HG03139 (cell line): ENCODE measurements at regions not wholly inside any gene's neighbourhood (a gene's known extent, or its start where the extent isn't known, plus 50 kb on each side); places are given as distances from the start of the nearest gene placed in this dataset.

ENCODE experiments used
- ATAC-seq: cut with Tn5 transposase; IDR thresholded peaks from one replicate; pipeline ENCODE4 v1.9.1; 2021; ENCODE audit not compliant: unreplicated experiment

- no peak for ATAC-seq
Observed at GRCh38 chr14:101040538-101041442, 137.3 kb upstream of the RTL1 start.

- ATAC-seq = no peak
Observed at GRCh38 chr14:101043891-101044290, 140.4 kb upstream of the RTL1 start.

- no peak for ATAC-seq
Observed at GRCh38 chr14:101044741-101045140, 141.2 kb upstream of the RTL1 start.

GRCh38 chr14:101045511-101045910 is 142.0 kb upstream of the RTL1 start:
- ATAC-seq = no peak

DNA sequence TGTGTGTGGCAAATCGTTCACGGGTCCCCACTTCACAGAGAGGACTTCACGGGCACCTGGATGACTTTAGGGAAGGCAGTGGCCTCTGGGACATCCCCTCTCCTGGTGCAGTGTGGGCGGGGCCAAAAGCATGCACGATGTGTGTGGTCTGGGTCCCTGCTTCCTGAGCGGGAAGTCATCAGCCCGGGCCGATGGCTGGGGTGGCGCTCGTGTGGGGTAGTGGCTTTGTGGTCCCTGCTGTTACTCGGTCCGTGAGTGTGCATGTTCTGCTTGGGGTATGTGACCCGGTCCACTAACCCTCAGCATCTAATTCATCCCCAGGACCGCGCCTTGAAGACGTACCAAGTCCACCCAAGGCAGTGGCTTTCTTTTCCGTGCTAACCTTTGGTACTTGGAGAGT is 142.5 kb upstream of the RTL1 start:
- ATAC-seq = no peak

DNA sequence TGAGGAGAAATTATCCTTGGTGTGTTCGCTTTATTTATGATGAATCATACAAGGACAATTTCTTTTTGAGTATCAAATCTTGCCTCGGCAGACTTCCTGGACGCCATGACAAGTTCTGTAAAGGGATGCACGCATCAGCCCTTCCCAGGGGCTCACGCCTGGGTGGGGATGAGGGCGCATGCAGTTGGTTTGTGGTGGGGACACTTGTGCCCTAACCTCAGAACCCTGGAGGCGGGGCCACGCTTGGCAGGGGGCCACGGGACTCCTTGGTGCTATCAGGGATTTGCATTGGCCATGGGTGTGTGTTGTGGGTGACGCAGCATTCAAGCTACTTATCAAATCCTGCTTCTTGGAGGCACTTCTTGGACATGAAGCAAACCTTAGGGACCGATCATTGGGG is 143.8 kb upstream of the RTL1 start:
- no peak for ATAC-seq

- ATAC-seq = no peak
Observed at GRCh38 chr14:101048766-101049165, 145.2 kb upstream of the RTL1 start.

DNA sequence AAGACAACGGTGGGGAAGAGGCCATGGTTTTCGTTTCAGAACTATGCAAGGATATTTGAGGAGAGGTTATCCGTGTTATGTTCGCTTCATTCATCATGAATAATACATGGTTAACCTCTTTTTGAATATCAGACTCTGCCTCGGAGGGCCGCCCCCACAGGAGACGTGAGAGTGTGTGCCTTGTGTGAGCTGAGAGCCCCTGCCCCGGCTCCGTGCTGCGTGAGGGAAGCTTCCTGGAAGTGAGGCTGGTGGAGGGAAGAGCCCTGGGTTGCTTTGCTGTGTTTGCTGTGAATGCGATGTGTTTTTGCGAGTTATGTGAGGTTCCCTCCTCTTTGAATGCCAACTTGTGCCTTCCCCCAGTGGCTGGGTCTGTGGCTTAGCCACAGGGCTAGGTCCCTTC is 146.0 kb upstream of the RTL1 start:
- no peak for ATAC-seq

DNA sequence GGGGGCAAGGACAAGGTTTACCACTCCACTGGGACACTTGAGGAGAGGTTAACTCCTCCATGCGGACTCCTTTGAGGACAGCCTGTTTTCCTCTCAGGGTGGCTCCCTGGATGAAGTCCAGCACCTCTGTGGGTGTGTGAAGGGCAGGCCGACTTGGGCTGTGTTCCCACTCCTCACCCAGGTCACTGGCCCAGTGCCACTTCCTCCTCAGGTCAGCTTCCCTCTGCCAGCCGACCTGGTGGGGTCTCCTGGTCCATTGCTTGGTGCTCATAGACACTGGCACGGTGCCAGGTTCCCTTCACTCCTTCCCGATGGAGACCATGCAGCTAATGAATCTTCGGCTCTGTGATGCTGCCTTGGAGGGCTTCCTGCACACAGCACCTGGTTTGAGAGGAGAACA is 146.4 kb upstream of the RTL1 start:
- no peak for ATAC-seq

GRCh38 chr14:101050901-101051490 is 147.5 kb upstream of the RTL1 start:
- ATAC-seq = no peak

DNA sequence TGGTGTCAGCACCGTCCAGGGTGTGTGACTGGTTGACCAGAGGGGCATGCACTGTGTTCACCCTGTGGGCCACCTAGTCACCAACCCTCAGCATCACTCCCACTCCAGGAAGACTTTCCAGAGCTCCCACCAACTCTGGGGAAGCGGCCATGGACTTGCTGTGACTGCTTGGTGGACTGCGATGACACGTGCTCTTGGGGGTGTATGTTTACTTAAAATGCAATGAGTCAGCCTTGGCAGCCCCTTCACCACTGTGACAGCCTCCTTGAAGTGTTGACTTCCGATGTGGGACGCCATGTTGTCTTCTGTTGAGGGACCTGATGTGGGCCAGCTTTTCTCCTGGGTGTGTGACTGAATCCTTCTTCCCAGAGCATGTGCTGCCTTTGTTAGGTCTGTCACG is 151.1 kb upstream of the RTL1 start:
- ATAC-seq = no peak

DNA sequence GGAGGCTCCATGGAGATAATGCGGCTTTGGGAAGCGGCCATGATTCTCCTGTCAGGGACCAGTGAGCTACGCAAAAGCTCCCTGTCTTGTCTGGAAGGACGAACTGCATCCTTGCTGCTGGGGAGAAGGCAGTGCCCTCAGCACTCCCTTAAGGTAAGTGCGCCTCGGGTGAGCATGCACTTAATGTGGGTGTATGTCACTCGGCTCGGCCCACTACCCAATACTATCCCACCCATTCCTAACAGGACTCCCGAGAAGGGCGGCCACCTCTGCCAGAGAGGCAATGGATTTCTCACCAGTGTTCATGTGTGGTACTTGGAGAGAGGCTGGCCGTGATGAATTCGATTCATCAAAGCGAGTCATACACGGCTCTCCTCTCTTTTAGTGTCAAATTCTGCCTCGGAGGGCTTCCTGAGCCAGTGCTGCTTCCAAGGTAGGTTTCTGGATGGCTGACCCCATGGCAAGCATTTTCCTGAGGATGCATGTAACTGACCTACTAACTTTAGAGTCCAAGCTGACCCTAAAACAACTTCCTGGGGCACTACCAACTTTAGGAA is 151.7 kb upstream of the RTL1 start:
- no peak for ATAC-seq

- no peak for ATAC-seq
Observed at GRCh38 chr14:101055776-101056374, 152.4 kb upstream of the RTL1 start.

- ATAC-seq = no peak
Observed at GRCh38 chr14:101056446-101056845, 152.9 kb upstream of the RTL1 start.

- ATAC-seq = no peak
Observed at GRCh38 chr14:101057394-101057793, 153.9 kb upstream of the RTL1 start.

GRCh38 chr14:101058571-101058970 is 155.0 kb upstream of the RTL1 start:
- ATAC-seq = no peak

DNA sequence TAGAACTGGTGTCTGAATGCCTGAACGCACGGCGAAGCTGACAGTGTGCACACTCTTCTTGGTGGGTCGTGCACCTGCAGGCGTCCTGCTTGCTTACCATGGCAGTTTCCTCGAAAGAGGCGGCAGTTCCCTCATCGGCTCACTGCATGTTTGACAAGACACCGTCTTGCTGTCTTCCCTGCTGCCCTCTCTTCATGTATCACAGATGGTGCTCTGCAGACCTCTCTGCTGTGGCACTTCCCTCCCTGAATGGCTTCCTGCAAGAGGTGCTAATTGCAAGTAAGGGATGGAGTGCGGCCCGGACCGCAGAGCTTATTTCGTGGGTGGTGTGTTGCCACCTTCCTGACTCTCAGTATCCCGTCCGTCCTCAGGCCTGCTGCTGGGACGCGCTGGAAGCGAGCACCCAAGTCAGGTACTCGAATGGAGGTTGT is 156.7 kb upstream of the RTL1 start:
- no peak for ATAC-seq

DNA sequence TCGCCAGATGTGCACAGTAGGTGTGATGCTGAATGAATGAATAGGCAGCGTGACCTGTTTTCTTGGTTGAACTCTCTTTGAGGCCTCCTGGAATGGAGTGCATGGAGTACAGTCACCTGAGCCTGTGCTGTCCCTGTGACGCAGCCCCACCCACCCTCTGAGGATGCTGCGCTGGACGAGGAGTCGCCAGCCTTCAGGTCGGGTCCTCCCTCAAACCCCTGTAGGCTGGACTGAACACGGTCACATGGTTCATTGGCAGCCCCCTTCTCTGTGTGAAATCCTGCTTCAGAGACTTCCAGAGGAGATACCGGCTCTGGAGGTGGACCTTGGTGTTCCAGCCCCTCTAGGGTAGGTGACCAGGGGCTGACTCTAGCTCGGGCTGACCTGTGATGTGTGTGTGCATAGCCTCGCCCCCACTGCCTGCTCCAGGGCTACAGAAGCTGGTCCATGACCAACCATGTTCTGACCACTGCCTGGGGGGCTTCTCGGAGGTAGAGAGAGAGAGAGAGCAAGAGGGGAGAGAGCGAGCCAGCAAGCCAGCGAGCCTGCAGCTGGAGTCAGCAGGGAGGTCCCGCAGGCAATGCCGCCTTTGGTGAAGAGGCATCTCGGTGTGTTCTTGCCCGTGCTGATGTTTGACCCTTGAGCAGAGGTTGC is 158.0 kb upstream of the RTL1 start:
- no peak for ATAC-seq

DNA sequence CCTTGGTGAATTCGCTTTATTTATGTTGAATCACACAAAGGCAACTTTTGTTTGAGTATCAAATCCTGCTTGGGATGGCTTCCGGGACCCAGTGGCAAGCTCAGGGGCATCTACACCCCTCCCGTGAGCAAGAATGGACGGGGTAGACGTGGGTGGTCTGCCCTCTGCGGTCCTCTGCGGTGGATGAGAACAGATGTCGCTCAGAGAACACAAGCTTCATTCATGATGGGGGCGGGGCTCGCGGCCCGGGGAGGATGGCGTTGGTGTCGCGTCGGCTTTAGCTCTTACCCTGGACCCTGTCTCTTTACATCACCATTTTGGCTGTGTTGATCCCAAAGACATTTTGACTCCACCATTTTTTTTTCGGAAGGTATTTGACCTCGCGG is 158.5 kb upstream of the RTL1 start:
- no peak for ATAC-seq

- no peak for ATAC-seq
Observed at GRCh38 chr14:101062601-101063000, 159.1 kb upstream of the RTL1 start.

DNA sequence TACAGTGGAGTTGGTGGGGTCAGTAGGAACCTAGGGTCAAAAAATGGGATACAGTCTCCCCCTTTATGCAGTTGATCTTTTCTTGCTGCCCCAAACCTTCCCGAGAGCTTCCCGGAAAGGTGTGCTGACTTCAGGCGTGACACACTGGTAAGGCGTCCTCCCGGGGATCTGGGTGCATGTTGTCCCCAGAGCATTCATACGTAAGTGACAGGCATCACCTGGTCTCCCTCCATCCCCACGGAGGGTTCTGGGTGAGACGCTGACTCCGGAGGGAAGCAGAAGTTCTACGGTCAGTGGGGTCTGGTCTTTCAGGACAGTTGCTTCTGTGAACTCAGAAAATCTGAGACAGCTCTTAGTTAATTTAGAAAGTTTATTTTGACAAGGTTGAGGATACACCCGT is 159.6 kb upstream of the RTL1 start:
- ATAC-seq = no peak
